Erythroblast (primary cell): ENCODE measurements at regions not wholly inside any gene's neighbourhood (a gene's known extent, or its start where the extent isn't known, plus 50 kb on each side); places are given as distances from the start of the nearest gene placed in this dataset.

ENCODE experiments used
- GATA1 ChIP-seq: IDR thresholded peaks from 2 replicates; pipeline ENCODE4 v1.6.1; 2011; ENCODE audit warnings: low read depth, mild to moderate bottlenecking, control low read depth, low read length, moderate library complexity
- POLR2A ChIP-seq: IDR thresholded peaks from 2 replicates; pipeline ENCODE4 v1.6.1; 2011; ENCODE audit warnings: mild to moderate bottlenecking, low read length

- TF ChIP-seq POLR2A (no peak), GATA1 (no peak)
These were observed 423.8 kb upstream of the SULF2 start for GRCh38 chr20:48209102-48209501.
